Loucy (cell line): ENCODE measurements at regions not wholly inside any gene's neighbourhood (a gene's known extent, or its start where the extent isn't known, plus 50 kb on each side); places are given as distances from the start of the nearest gene placed in this dataset.

Experiments
- H2AFZ ChIP-seq: fragments of 200-600 bp; sonication (generic); 2 replicates; pipeline ENCODE4 v1.6.0; 2016; ENCODE audit warnings: antibody characterized with exemption, mild to moderate bottlenecking, low read length, moderate library complexity
- H3F3A ChIP-seq: fragments of 200-600 bp; 2 replicates; pipeline ENCODE4 v1.6.0; 2016; ENCODE audit warnings: antibody characterized with exemption, low read depth, mild to moderate bottlenecking
- H3K27me3 ChIP-seq: fragments of 200-600 bp; sonication (generic); 2 replicates; pipeline ENCODE4 v1.6.1; 2014; ENCODE audit warnings: low read length, mild to moderate bottlenecking; ENCODE audit not compliant: insufficient read depth, poor library complexity, severe bottlenecking
- H3K36me3 ChIP-seq: fragments of 200-600 bp; sonication (generic); 2 replicates; pipeline ENCODE4 v1.6.1; 2016; ENCODE audit warnings: low read length; ENCODE audit not compliant: insufficient read depth
- H3K4me1 ChIP-seq: fragments of 200-600 bp; sonication (generic); 2 replicates; pipeline ENCODE4 v1.5.1; 2014; ENCODE audit warnings: low read length, mild to moderate bottlenecking; ENCODE audit not compliant: insufficient read depth, poor library complexity, severe bottlenecking
- H3K4me2 ChIP-seq: fragments of 200-600 bp; sonication (generic); 2 replicates; pipeline ENCODE4 v1.6.0; 2014; ENCODE audit warnings: antibody characterized with exemption, low read length, low read depth, mild to moderate bottlenecking; ENCODE audit not compliant: poor library complexity, severe bottlenecking
- H3K4me3 ChIP-seq: fragments of 200-600 bp; sonication (generic); 2 replicates; pipeline ENCODE4 v1.5.1; 2014; ENCODE audit warnings: low read length, mild to moderate bottlenecking, mixed read lengths; ENCODE audit not compliant: poor library complexity, severe bottlenecking
- H3K79me2 ChIP-seq: fragments of 200-600 bp; sonication (generic); 2 replicates; pipeline ENCODE4 v1.6.1; 2014; ENCODE audit warnings: low read length; ENCODE audit not compliant: insufficient read depth
- H3K9ac ChIP-seq: fragments of 200-600 bp; sonication (generic); 2 replicates; pipeline ENCODE4 v1.6.0; 2014; ENCODE audit warnings: mild to moderate bottlenecking, low read depth, low read length, moderate library complexity; ENCODE audit not compliant: poor library complexity, severe bottlenecking
- H3K9me2 ChIP-seq: fragments of 200-600 bp; sonication (generic); replicated peaks from 2 replicates; pipeline ENCODE4 v1.6.1; 2016; ENCODE audit warnings: low read depth, low read length, mixed read lengths
- H3K9me3 ChIP-seq: fragments of 200-600 bp; sonication (generic); 2 replicates; pipeline ENCODE4 v1.6.1; 2014; ENCODE audit warnings: mild to moderate bottlenecking, antibody characterized with exemption, low read length, low read depth; ENCODE audit not compliant: insufficient read depth
- H4K20me1 ChIP-seq: fragments of 200-600 bp; sonication (generic); 2 replicates; pipeline ENCODE4 v1.6.0; 2014; ENCODE audit warnings: antibody characterized with exemption, low read length, mild to moderate bottlenecking; ENCODE audit not compliant: insufficient read depth, poor library complexity, severe bottlenecking
- EZH2phosphoT487 ChIP-seq: fragments of 200-600 bp; IDR thresholded peaks from 2 replicates; pipeline ENCODE4 v1.6.1; 2018; ENCODE audit warnings: antibody characterized with exemption, mild to moderate bottlenecking, moderate library complexity, borderline replicate concordance
- TF ChIP-seq, protein P1 (sequence below): fragments of 200-600 bp; sonication (generic); conservative IDR thresholded peaks from 2 replicates; pipeline ENCODE4 v1.5.1; 2014; ENCODE audit warnings: mild to moderate bottlenecking, antibody characterized with exemption, low read length

DNA sequence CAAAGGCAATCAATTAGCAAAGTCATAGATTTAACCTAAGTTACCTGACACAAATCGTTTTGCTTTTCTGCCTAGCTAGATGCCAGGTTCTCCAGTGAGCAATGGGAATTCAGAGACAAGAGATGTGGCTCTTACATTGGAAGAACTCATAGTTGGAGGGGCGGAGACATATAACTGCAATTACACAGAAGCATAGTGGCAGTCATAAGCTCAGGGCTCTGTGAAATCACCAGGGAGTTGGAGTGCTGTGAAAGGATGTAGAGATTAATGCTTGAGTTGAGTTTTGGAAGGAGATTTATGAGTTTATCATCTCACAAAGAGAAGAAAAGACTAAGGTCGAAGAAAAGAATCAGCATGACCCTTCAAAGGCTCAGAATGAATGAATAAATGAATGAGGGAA lies 457.2 kb upstream of the TRIB2 start:
- Histone ChIP-seq H3K4me2 (no peak overlapping the region), H4K20me1 (no peaks in the 10 kb centered on the region)

DNA sequence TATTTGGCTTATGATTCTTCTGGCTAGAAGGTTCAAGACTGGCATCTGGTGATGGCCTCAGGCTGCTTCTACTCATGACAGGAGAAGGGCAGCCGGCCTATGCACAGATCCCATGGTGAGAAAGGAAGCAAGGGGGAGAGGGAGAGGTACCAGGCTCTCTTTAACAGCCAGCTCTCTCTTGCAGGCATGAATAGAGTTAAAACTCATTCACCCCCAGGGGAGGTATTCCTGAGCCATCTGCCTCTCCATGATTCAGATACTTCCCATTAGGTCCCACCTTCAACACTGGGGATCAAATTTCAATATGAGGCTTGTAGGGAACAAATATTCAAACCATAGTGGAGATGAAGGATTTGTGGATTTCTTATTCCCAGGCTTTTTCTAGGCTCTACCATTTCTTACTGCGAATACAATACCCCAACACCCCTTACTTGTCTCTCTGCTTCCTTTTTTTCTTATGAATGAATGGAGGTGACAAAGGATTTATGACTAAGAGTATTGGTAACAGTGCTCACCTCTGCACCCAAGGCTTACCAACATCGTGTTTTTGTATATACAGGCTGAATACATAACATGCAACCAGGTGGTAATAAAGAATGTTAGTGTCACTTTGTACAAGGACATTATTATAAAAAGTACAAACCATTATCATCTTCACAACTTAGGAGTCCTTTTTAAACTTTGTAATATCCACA lies 454.6 kb upstream of the TRIB2 start:
- no peaks in the 10 kb centered on the region for H3K9me2 ChIP-seq
- TF ChIP-seq, protein P1, sequence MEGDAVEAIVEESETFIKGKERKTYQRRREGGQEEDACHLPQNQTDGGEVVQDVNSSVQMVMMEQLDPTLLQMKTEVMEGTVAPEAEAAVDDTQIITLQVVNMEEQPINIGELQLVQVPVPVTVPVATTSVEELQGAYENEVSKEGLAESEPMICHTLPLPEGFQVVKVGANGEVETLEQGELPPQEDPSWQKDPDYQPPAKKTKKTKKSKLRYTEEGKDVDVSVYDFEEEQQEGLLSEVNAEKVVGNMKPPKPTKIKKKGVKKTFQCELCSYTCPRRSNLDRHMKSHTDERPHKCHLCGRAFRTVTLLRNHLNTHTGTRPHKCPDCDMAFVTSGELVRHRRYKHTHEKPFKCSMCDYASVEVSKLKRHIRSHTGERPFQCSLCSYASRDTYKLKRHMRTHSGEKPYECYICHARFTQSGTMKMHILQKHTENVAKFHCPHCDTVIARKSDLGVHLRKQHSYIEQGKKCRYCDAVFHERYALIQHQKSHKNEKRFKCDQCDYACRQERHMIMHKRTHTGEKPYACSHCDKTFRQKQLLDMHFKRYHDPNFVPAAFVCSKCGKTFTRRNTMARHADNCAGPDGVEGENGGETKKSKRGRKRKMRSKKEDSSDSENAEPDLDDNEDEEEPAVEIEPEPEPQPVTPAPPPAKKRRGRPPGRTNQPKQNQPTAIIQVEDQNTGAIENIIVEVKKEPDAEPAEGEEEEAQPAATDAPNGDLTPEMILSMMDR = no peak
- H3F3A ChIP-seq = no peaks in the 10 kb centered on the region
- H3K36me3 ChIP-seq = no peaks in the 10 kb centered on the region
- H3K9ac ChIP-seq = no peak overlapping the region
- no peak overlapping the region for H2AFZ ChIP-seq
- no peaks in the 10 kb centered on the region for H3K27me3 ChIP-seq
- H3K79me2 ChIP-seq = no peaks in the 10 kb centered on the region
- no peak overlapping the region for H3K4me3 ChIP-seq
- H3K4me2 ChIP-seq = no peak overlapping the region
- peaks cover 15% of the 10 kb centered on the region for H3K4me1 ChIP-seq
- H4K20me1 ChIP-seq = no peaks in the 10 kb centered on the region
- no peaks in the 10 kb centered on the region for H3K9me3 ChIP-seq

More for the DNA sequence above, 457.2 kb upstream of the TRIB2 start:
- Histone ChIP-seq H2AFZ (no peak overlapping the region), H3F3A (no peaks in the 10 kb centered on the region), H3K9ac (no peak overlapping the region), H3K4me1 (peaks cover 8% of the 10 kb centered on the region), H3K79me2 (no peaks in the 10 kb centered on the region), H3K27me3 (no peaks in the 10 kb centered on the region), H3K4me3 (no peak overlapping the region), H3K9me2 (no peaks in the 10 kb centered on the region), H3K36me3 (no peaks in the 10 kb centered on the region), H3K9me3 (no peaks in the 10 kb centered on the region)
- TF ChIP-seq, protein P1 = no peak
- no peak for TF ChIP-seq EZH2phosphoT487

DNA sequence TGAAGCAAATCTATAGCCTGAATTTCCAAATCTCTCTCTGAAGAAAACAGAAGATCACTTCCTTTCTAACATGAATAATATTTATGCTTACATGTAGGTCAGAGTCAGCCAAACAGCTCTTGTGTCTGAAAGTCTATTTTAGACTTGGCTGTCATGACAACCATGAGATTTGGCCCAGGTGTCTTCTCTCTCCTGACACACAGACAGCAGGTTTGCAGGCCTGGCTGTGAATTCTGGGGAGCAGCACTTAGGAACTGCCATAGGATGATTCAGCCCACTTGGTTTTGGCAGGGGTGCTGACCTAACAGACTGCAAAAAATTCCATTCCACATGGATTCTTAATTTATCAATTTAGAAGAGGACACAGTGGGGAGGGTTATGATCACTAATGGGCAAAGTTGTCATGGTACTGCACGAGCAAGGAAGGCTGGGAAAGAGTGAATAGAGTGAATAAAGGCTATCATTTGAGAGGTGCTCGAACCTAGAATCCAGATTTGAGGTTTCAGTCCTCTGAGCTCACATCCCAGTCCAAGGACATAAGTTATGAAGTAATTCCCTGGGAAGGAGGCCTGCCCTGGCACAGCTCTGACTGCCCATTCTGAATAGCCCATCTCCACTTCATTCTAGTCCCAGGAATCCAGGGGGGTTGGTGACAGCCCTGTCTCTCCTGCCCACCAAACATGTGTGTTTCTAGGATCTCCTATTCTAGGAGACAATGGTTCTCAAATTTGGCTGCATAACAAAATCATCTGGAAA lies 453.9 kb upstream of the TRIB2 start:
- H2AFZ ChIP-seq = no peak overlapping the region
- no peaks in the 10 kb centered on the region for H3K79me2 ChIP-seq
- H3F3A ChIP-seq = no peaks in the 10 kb centered on the region
- no peaks in the 10 kb centered on the region for H3K9me3 ChIP-seq
- no peak overlapping the region for H3K4me2 ChIP-seq
- no peaks in the 10 kb centered on the region for H4K20me1 ChIP-seq
- H3K4me1 ChIP-seq = peaks cover 18% of the 10 kb centered on the region
- no peak overlapping the region for H3K4me3 ChIP-seq
- H3K9ac ChIP-seq = no peak overlapping the region
- H3K27me3 ChIP-seq = no peaks in the 10 kb centered on the region
- H3K36me3 ChIP-seq = no peaks in the 10 kb centered on the region
- no peak for TF ChIP-seq EZH2phosphoT487
- TF ChIP-seq, protein P1 = no peak
- no peaks in the 10 kb centered on the region for H3K9me2 ChIP-seq
